GM18507 (cell line): ENCODE measurements at regions not wholly inside any gene's neighbourhood (a gene's known extent, or its start where the extent isn't known, plus 50 kb on each side); places are given as distances from the start of the nearest gene placed in this dataset.

Experiments
- DNase-seq: peaks from one replicate; pipeline ENCODE4 v3.0.0; 2011; ENCODE audit warnings: low read depth; ENCODE audit not compliant: insufficient read length; ENCODE audit errors: extremely low spot score
- FAIRE-seq: peaks from 2 replicates; lab custom pipeline; 2011; peaks lifted over from hg19 to GRCh38; lab: Jason Lieb, UNC

GRCh38 chr3:187618722-187619121 lies 51.5 kb downstream of the SST start:
- no peak for DNase-seq
- no peak for FAIRE-seq

GRCh38 chr3:187617213-187617612 lies 53.0 kb downstream of the SST start:
- FAIRE-seq (no peak), DNase-seq (no peak)

- peak; percentile 3 for DNase-seq
- peak; percentile 71 for FAIRE-seq
Measured at GRCh38 chr3:187616307-187616972, 53.8 kb downstream of the SST start.

- no peak for FAIRE-seq
- no peak for DNase-seq
Measured at GRCh38 chr3:187615630-187616029, 54.6 kb downstream of the SST start.

GRCh38 chr3:187612656-187613055 lies 57.5 kb downstream of the SST start:
- FAIRE-seq, result no peak
- DNase-seq, result no peak

GRCh38 chr3:187610981-187611511 lies 59.1 kb downstream of the SST start:
- DNase-seq, result no peak
- no peak for FAIRE-seq

GRCh38 chr3:187594272-187594671 lies 75.9 kb downstream of the SST start:
- DNase-seq (no peak), FAIRE-seq (no peak)

- FAIRE-seq (no peak), DNase-seq (no peak)
Measured at GRCh38 chr3:187593451-187593850, 76.7 kb downstream of the SST start.

GRCh38 chr3:187590861-187591576 lies 79.2 kb downstream of the SST start:
- DNase-seq (no peak), FAIRE-seq (no peak)

GRCh38 chr3:187587076-187587475 lies 83.1 kb downstream of the SST start:
- FAIRE-seq, result no peak
- no peak for DNase-seq

GRCh38 chr3:187586226-187586625 lies 84.0 kb downstream of the SST start:
- FAIRE-seq (no peak), DNase-seq (no peak)

GRCh38 chr3:187572441-187572840 lies 97.8 kb downstream of the SST start:
- FAIRE-seq, result no peak
- DNase-seq, result no peak

- no peak for DNase-seq
- no peak for FAIRE-seq
Measured at GRCh38 chr3:187571701-187572100, 98.5 kb downstream of the SST start.

- DNase-seq (no peak), FAIRE-seq (no peak)
Measured at GRCh38 chr3:187570776-187571175, 99.4 kb downstream of the SST start.

- FAIRE-seq, result no peak
- DNase-seq, result no peak
Measured at GRCh38 chr3:187568171-187568570, 102.0 kb downstream of the SST start.

GRCh38 chr3:187567661-187568121 lies 102.5 kb downstream of the SST start:
- DNase-seq, result no peak
- FAIRE-seq, result no peak

- no peak for FAIRE-seq
- DNase-seq, result no peak
Measured at GRCh38 chr3:187567021-187567420, 103.2 kb downstream of the SST start.

- no peak for FAIRE-seq
- DNase-seq, result no peak
Measured at GRCh38 chr3:187565701-187566100, 104.5 kb downstream of the SST start.

- DNase-seq (no peak), FAIRE-seq (no peak)
Measured at GRCh38 chr3:187558990-187559389, 111.2 kb downstream of the SST start.

GRCh38 chr3:187551416-187551815 lies 118.8 kb downstream of the SST start:
- DNase-seq, result no peak
- no peak for FAIRE-seq

- FAIRE-seq (no peak), DNase-seq (no peak)
Measured at GRCh38 chr3:187550446-187550845, 119.7 kb downstream of the SST start.
